NCI-H510A treated with DMSO at 0.1 percent for 48 hours (cell line): ENCODE measurements at regions not wholly inside any gene's neighbourhood (a gene's known extent, or its start where the extent isn't known, plus 50 kb on each side); places are given as distances from the start of the nearest gene placed in this dataset.
"Not testable (repeated sequence)": the region's sequence is repeated elsewhere in the genome, so short reads cannot be mapped to it uniquely, and the experiment has no call there.

ENCODE experiments used
- DNase-seq: peaks from one replicate; lab custom pipeline; 2025; lab: John Stamatoyannopoulos, UW

DNA sequence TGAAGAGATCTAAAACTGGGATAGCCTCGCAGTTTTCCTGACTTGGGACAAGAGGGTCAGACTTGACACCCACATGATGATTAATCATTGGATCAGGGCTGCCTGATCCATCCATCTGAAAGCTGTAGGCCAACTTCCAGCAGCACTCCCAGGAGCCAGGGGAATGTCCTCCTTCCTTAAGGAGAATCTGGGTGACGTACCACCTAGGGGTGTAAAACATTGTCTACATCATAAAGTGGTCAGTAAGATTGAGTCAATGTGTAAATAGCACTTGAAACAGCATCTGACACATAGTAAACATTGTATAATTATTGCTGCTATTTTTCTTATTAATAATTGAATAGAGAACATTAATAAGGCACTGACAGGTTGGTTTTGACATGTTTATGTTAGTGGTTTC, 392.8 kb downstream of the JRKL start:
- no peak for DNase-seq

DNA sequence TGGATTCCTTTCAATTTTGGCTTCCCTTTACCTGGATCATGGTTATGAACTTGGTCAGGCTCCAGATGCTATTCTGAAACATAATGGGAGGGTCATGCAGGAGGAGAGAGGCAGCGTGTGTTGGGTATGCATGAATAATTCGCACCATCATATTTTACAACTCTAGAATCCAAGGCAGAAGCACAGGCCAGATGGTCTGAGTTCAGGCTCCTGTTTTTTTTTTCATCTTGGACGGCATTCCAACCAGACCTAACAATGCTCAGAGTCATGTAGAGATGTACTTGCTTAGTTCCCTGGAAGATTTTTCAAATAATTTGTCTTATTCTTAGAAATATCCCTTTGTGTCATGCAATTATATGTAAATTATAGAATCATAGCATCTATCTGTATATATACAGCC, 393.5 kb downstream of the JRKL start:
- DNase-seq, result no peak

DNA sequence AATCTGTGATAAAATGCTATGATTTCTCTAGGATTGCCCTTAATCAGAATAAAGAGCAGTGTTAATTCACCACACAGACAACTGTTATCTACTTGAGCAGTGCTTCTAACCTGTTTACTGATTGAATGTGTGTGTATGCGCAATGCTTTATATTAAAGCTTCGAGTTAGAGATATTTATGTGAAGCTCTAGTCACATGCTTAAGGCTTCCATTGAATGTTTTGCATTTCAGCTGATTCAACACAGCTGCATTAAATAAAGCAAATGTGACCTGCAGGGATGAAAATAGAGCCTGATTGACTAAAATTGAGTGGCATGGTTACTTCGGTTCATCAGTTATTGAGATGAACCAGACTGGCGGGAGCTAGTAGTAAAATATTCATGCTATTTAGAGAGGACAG, 395.3 kb downstream of the JRKL start:
- no peak for DNase-seq

DNA sequence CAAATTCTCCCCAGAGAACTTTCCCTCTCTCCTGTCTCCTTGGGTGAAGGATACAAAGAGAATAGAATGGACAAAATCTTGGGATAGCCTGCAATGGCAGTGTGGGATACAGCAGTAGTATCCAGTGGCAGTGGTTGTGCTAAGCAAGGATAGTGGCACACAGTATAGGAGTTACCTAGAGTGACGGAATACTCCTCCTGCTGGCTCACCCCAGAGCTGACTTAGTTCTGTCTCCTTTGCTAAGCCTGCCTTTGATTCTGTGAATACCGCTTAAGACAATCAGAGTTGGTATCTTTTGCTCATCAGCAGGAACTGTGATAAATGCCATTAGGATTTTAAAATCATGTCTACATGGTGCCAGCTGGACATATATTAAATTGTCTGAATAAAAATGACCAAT, 404.3 kb downstream of the JRKL start:
- no peak for DNase-seq

DNA sequence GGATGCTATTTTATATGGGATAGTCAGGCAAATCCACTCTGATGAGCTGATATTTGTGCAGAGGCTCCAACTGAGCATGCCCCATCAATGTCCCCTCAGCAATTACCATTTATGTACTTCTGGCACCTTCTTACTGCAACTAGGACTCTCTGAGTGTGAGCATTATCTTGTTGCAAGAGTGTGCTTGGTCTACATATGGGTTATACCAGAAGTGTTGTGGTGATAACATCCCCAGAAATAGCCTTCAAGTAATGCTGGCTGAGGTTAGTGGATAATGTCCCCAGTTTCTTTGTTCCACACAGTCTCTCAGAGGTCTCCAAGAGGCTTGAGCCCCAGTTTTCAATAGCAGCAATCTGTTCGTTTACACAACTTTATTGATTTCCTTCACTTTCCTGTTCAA, 408.6 kb downstream of the JRKL start:
- DNase-seq, result no peak

DNA sequence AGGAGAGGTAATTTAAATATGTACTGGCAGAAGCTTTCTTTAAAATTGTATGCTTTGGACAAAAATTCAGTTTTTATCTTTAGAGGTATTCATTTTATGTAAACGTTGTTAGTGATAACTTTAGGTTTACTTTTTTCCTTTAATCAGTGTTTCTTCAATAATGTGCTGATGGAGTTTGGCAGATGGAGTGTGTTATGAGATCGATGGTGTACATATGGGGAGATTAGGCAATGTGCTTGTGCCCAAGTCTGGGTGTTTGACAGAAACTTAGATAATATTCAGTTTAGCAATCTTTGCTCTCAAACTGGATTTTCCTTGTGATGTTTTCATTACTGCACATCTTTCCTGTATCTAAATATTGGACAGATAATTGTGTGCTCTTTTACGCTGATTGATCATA, 425.4 kb downstream of the JRKL start:
- no peak for DNase-seq

DNA sequence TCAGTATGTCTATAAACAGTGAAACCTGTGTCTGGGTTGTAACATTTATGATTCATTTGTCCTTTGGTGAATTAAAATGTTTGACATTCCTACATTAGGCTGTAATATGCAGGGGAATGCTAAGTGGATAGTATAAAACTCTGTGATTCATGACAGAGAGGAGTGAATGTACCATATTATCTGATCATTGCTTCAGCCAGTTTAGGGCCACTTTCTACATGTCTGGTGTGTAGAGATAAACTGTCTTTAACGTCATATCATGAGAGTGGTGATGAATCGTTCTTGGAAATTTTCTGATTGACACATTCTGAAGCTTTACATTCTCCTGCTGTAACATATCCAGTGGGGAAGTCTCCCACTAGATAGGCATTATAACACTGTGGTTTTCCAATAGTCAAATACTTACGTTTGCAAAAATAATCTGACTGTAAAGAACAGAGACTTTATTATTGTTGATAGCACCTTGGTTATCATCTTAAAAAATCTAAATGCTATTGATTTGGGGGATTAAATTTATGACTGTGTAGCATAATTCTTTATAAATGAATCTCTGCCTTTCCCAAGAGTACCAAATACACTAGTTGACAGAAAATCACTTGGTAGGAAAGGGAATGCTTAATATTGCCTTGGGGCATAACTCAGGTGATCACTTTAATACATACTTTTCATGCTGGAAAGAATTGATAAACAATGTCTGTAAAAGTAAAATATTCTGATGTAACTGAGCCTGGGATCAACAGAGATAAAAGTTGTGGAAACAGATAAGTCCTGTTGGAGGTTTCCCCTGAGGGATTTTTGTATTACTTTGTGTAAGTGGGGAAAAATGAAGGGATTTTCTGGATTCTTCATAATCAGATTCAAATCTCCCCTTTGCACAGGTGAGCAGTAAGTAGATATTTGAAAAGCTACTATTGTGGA, 427.9 kb downstream of the JRKL start:
- no peak for DNase-seq

DNA sequence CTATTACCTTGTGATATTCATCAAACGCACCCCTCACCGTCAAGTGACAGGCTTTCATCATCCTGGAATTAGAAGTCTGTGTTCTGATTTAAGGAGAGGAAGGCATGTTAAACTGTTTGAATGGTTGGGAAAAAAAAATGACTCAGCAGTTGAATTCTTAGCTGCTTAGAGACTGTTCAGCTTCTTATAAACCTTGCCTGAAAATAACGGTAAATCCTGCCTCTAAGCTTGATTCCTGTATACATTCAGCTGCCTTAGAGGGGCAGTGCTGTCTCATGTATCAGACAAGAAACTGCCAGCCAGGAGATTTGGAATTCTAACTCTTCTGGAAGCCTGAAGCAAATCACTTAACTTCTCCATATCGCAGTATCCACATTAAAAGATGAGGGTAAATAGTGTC, 437.4 kb downstream of the JRKL start:
- DNase-seq, result no peak

DNA sequence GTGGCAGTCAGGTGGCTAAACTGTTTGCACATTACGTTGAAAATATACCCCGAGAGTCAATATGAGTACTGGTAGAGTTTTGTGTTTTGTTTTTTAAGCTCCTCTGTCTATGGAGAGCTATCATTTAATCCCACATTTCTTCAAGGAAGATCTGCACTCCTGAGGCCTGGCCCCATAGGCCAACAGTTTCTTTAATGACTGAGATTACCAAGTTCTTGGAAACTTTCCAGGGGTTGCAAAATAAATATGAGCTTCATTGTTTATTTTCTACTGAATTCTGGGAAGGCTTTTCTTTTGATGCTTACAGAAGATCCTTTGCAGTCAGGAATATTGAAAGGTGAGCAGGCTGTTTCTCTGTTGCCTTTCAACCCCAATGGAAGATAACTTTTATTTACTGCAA, 452.0 kb downstream of the JRKL start:
- DNase-seq, result no peak

DNA sequence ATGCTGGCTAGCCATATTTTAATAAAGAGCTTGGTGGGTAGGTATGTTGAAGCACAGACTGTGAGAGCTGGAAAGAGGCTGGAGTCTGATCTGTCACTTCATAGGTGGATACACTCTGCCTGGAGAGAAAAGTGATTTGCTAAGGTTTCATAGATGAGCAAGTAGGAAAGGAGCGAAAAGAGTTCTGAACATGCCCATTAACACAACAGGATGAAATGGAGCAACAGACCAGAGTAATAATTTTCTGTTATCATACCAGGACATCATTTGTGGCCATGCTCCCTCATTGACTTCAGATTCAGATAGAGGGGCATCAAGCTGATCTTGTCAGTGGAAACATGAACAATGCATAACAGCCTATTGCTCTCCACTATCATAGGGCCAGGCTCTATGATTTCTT, 452.9 kb downstream of the JRKL start:
- DNase-seq, result no peak

DNA sequence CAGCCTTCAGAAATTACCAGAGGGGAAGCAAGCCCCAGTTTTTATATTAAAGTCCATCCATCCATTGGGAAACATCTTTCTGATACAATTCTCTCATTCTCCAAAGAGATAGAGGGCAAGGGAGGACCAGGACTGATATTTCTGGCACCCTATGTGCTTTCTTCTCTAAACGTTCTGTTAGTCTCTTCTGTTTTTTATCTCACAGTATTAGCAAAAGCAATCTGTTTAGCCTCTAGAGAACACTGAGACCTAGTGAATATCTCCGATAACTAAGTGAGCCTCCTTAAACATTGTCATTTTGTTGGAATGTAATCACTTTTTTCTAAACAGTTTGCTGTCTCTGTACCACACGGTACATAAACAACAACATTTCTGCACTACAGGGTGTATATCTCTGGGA, 464.6 kb downstream of the JRKL start:
- no peak for DNase-seq

DNA sequence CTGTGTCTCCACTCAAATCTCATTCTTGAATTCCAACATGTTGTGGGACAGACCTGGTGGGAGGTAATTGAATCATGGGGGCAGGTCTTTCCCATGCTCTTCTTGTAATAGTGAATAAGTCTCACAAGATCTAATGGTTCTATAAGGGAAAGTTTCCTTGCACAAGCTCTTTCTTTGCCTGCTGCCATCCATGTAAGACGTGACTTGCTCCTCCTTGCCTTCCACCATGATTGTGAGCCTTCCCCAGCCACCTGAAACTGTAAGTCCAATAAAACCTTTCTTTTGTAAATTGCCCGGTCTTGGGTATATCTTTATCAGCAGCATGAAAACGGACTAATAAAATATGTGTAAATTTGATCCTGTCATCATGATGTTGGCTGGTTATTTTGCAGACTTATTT, 471.9 kb downstream of the JRKL start:
- not testable (repeated sequence) for DNase-seq

DNA sequence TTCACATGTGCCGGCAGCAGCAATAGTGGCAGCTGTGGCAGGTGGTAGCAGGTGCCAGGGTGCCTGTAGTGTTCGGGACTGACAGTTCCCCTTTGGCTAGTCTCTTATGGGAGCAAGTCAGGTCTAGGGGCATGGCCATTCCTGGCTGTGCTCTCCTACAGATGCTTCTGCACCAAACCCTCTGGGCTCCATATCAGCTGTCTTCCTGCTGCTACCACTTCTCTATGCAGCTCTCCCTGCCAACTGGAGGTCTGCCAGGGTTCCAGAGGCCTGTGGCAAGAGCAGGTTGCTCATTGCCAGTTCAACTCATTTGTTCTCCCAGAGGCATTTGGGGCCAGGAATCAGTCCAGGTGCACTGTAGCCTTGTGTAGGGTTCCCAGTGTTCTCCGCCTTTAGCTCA, 473.7 kb downstream of the JRKL start:
- no peak for DNase-seq

DNA sequence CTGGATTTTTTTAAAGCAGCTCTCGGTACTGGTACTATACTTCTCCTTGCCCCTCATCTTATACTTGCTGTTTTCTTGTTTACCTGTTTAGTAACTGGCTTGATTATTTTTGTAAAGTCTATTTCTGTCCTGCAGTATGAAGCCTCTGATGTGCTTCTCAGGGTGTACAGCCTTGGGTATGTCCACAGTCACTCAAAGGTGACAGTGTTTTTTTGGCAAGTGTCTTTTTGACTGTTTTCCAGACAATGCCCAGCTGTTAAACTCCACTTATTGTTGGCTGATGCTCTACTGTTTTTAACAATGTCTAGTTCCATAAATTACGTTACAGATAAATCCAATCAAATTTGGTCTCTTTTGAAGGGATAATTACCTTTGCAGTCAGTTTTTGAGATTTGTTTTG, 475.2 kb downstream of the JRKL start:
- no peak for DNase-seq

DNA sequence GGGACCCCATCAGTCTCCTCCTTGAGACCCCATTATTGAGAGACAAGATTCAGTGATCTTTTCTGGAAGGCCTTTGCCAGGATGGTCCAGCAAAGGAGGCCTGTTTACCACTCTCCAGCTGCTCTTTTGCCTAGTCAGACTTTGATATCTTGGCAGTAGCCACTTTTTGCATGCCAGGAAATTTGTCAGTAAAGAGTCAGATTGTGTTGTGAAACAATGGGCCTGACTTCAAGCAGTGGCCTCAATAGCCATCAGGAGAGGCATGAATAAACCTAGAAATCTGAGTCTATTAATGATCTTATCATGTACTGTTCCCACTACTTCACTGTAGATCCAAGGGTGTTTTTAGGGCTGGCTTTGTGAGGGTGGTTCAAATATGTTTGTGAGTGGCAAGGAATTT, 479.4 kb downstream of the JRKL start:
- no peak for DNase-seq

DNA sequence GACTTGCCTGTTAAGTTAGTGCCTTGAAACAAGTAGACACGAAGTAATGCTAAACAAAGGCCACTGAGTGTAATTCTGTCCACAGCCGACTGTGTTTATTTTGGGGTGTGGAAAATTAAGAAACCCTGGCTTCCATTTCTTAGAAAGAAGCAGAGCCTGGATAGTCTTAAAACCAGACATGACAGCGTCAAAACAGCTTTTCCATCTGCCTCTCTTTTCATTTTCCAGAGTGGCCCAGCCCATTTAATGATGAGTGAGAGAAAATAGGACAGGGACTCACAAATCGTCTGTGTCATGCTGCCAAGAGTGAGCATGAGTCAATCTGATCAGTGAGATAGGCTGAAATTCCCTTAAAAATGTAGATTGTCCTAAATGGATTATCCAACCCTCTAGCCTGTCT, 485.9 kb downstream of the JRKL start:
- DNase-seq, result no peak

DNA sequence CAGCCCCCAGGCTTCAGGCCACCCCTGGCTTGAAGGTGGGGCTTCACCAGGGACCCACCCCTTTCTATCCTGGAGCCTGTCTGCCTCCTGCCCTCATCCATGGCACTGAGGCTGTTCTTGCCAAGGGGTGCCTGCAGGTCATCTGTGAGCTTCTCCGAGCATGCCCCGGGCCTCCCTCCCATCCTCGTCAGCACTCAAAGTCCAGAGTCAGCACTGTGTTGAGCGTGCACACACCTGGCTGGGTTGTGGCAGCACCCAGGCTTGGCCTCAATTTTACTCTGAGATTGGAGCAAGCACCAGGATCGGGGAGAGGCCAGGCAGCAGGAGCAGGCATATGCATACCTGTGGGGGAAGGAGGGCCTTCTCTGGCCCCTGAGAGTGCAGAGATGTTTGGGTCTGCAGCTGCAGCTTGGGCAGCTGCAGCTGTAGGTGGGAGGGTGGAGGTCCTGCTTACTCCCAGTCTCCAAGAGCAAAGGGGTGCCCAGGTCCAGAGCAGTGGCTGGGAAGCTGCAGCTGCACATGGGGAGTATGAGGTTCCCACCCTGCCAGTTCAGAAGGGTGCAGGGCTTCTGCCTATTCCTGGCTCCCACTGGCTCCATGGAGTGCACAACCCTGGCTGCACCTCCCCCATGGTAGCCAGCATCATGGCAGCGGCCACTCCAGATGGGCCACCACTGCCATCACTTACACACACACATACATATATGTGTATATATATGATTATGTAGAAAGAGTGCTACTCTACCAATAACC, 488.7 kb downstream of the JRKL start:
- DNase-seq, result no peak

DNA sequence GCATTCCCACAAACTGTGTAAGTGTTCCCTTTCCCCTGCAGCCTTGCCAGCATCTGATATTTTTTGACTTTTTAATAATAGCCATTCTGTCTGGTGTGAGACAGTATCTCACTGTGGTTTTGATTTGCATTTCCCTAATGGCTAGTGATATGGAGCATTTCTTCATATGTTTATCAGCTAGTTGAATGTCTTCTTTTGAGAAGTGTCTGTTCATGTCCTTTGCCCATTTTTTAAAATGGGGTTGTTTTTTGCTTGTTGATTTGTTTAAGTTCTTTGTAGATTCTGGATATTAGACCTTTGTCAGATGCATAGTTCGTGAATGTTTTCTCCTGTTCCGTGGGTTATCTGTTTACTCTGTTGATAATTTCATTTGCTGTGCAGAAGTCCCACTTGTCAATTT, 492.8 kb downstream of the JRKL start:
- DNase-seq, result not testable (repeated sequence)

DNA sequence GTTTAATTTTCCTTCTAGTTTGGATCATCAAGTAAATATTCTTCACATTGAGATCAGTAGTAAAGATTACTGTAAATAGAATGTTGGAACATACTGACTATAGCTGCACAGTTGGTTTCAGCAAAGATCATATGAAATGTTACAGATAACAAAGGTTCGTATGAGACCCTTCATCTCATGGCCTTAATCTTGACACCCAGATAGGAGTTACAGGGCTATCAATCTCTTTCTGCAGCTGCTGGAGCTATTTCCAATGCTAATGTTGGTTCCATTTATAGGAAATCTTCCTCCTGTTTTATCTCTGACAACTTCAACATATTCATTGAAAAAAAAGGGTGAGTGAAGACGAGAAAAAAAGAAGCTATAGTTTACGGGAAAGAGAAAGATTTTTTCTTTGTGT, 495.6 kb downstream of the JRKL start:
- no peak for DNase-seq

DNA sequence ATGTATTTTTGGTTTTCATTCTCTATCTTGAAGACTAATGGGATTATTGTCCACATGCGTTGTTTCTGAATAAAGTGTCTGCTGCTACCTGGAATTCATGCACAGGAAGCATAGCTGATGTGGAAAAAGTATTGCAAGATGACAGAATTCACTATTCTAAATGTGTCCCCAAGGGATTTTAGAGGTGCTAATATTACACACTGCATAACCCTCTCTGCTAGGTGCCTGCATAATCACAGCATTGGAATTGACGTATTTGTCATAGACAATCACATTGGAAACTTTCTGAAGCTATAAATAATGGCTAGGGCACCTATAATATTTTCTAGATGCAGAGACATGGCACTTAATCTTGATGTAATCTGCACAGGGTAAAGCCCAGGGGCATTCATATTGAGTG, 496.1 kb downstream of the JRKL start:
- DNase-seq, result no peak

DNA sequence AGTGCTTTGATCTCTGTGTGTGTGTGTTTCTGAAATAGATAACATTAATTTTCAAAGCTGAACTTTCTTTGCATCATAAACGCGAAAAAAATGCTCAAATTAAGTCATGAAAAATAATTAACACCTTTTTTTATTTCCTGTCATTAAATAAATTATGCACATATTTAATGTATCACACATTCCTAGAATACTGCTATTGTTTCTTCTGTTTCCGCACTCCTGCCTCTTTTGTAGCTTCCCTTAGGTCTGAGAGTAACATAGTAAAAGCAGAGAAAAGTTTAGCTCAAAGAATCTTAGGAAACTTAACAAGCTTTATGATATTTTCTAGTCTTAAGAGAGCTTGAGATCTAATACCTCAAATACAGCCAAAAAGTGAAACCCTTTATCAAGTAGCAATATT, 504.2 kb downstream of the JRKL start:
- DNase-seq, result no peak

DNA sequence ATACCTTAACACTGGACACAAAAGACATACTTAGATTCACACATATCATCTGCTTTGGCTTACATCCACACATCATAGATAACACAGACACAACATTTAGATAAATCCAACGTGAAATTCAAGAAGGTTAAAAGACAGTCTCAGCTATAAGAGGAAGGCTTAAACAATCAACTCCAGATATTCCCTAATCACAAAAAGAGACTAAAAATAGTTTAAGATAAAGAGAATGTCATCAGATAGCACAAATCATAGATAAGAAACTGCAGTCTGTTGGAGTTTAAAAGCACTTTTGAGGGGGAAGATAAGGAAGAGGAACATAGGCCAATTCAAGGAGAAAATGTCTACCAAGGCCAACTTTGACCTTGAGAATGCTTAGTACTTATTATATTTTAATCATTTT, 504.8 kb downstream of the JRKL start:
- no peak for DNase-seq

DNA sequence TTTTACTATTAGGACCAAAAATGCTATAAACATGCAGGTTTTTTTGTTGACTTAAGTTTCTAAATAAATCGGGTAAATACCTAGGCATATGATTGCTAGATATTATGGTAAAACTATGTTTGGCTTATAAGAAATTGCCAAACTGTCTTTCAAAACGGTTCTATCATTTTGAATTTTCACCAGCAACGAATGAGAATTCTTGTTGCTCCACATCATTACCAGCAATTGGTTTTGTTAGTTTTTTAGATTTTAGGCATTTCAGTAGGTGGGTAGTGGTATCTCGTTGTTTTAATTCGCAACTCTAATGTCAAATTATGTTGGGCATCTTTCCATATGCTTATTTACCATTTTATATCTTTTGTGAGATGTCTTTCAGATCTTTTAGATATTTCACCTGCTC, 510.2 kb downstream of the JRKL start:
- no peak for DNase-seq

DNA sequence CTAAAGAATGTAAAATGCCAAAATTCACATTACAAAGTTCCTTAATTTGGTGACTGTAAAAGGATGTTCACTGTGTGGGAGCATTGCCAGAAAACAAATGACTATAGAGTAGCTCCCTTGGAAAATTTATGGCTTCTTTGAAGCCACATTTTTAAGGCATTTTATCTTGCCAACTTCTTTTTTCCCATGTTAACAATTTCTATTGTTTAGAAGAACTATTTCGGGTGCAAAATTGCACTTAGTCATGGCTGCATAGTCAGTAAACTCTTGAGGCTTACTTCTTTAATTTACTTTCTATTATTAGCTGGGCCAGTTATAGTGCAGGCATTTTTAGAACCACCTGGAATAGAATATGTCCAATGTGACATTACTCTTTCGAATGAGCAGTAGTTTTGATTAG, 515.3 kb downstream of the JRKL start:
- no peak for DNase-seq
